BE2C (cell line): ENCODE measurements at regions not wholly inside any gene's neighbourhood (a gene's known extent, or its start where the extent isn't known, plus 50 kb on each side); places are given as distances from the start of the nearest gene placed in this dataset.

ENCODE experiments used
- DNase-seq: peaks from one replicate; pipeline ENCODE4 v3.0.0-alpha.2; 2020
- H3K27me3 ChIP-seq: fragments of 250-450 bp; sonication (Bioruptor Pico); 2 replicates; pipeline ENCODE4 v1.5.1; 2020; ENCODE audit warnings: mild to moderate bottlenecking
- H3K36me3 ChIP-seq: fragments of 250-450 bp; sonication (Bioruptor Pico); 2 replicates; pipeline ENCODE4 v1.5.1; 2020; ENCODE audit warnings: mild to moderate bottlenecking
- H3K4me1 ChIP-seq: fragments of 250-450 bp; sonication (Bioruptor Pico); 2 replicates; pipeline ENCODE4 v1.5.1; 2020
- H3K4me3 ChIP-seq: 2 replicates; pipeline ENCODE4 v1.5.1; 2011; ENCODE audit warnings: low read depth, low read length
- H3K9me3 ChIP-seq: fragments of 250-450 bp; sonication (Bioruptor Pico); 2 replicates; pipeline ENCODE4 v1.5.1; 2020
- TF ChIP-seq, protein P1 (sequence below): IDR thresholded peaks from 2 replicates; pipeline ENCODE4 v1.5.1; 2012; ENCODE audit warnings: mild to moderate bottlenecking, low read depth, low read length

DNA sequence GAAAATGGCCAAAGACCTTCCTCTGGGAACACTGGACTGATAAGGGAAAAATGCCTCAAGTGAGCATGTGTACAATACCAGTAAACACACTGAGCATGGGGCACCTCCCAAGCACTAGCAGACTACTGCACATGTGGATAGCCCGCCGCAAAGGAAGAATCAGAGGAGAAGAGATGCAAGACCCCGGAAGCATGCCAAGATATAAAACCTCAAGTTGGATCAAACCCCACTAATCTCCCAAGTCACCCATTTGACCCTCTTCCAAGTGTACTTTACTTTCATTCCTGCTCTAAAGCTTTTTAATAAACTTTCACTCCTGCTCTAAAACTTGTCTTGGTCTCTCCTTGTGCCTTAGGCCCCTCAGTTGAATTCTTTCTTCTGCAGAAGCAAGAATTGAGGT, 121.1 kb upstream of the PLAAT1 start:
- no peaks in the 10 kb centered on the region for H3K36me3 ChIP-seq
- no peak for DNase-seq
- TF ChIP-seq, protein P1, sequence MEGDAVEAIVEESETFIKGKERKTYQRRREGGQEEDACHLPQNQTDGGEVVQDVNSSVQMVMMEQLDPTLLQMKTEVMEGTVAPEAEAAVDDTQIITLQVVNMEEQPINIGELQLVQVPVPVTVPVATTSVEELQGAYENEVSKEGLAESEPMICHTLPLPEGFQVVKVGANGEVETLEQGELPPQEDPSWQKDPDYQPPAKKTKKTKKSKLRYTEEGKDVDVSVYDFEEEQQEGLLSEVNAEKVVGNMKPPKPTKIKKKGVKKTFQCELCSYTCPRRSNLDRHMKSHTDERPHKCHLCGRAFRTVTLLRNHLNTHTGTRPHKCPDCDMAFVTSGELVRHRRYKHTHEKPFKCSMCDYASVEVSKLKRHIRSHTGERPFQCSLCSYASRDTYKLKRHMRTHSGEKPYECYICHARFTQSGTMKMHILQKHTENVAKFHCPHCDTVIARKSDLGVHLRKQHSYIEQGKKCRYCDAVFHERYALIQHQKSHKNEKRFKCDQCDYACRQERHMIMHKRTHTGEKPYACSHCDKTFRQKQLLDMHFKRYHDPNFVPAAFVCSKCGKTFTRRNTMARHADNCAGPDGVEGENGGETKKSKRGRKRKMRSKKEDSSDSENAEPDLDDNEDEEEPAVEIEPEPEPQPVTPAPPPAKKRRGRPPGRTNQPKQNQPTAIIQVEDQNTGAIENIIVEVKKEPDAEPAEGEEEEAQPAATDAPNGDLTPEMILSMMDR: no peak
- H3K4me1 ChIP-seq: no peaks in the 10 kb centered on the region
- no peak overlapping the region for H3K4me3 ChIP-seq
- H3K27me3 ChIP-seq: no peaks in the 10 kb centered on the region
- H3K9me3 ChIP-seq: no peaks in the 10 kb centered on the region

DNA sequence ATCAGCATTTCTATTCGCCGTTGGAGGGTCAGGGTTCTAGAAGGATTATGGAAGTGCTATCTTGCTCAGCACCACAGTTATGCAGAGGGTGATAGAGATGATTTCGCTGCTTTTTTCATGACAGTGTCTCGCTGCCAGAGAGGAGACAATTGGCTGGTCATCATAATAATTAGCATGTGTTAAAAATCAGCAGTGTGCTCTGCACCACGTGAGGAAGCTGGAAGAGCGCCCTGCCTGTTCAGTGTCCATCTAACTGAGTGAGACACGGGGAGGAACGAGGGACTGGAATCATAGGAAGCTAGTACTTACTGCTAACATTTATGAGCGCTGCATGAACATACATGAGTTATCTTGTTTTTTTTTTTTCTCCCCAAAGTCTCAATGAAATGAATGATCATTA, 116.2 kb upstream of the PLAAT1 start:
- no peaks in the 10 kb centered on the region for H3K27me3 ChIP-seq
- H3K4me1 ChIP-seq: no peaks in the 10 kb centered on the region
- no peak overlapping the region for H3K4me3 ChIP-seq
- TF ChIP-seq, protein P1: no peak
- H3K36me3 ChIP-seq: no peaks in the 10 kb centered on the region
- DNase-seq: no peak
- no peaks in the 10 kb centered on the region for H3K9me3 ChIP-seq

DNA sequence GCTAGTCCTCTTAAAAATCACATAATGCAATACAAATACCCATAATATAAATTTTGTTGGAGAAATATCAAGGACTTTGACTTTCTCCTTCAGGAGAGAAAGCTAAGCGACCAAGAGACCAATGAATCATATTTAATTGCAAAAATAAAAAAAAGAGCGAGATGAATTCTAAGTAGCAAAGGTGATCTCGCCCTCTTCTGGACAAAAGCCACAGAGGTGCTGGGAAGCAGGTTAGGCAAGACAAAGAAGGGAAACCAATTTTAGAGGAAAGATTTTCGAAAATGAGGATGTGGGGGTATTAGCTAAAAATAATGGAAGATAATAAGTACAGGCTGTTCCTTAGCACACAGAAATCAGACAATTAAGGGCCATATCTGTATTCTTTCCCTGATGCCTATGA, 111.4 kb upstream of the PLAAT1 start:
- no peaks in the 10 kb centered on the region for H3K4me1 ChIP-seq
- no peaks in the 10 kb centered on the region for H3K36me3 ChIP-seq
- TF ChIP-seq, protein P1: no peak
- no peaks in the 10 kb centered on the region for H3K9me3 ChIP-seq
- H3K27me3 ChIP-seq: no peaks in the 10 kb centered on the region
- no peak for DNase-seq
- H3K4me3 ChIP-seq: no peak overlapping the region

DNA sequence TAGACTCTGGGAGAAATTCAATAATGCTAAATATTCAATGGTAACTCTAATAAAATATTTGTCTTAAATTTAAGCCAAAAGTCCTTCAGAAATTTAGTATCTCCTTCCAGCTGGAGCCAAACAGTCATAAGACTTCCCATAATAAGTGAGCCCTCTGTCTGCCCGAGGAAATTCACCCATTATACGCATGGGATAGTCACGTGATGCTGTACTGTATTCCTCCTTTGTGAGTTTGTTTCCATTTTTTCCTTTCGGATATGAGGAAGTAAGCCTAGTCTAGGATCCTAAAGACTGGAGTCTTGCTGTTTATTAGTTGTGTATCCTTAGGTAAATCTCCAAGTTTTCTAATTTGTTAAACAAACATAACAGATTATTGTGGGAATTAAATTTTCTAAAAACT, 110.4 kb upstream of the PLAAT1 start:
- H3K4me3 ChIP-seq: no peak overlapping the region
- no peaks in the 10 kb centered on the region for H3K4me1 ChIP-seq
- no peaks in the 10 kb centered on the region for H3K27me3 ChIP-seq
- no peaks in the 10 kb centered on the region for H3K36me3 ChIP-seq
- DNase-seq: no peak
- TF ChIP-seq, protein P1: no peak
- H3K9me3 ChIP-seq: no peaks in the 10 kb centered on the region

DNA sequence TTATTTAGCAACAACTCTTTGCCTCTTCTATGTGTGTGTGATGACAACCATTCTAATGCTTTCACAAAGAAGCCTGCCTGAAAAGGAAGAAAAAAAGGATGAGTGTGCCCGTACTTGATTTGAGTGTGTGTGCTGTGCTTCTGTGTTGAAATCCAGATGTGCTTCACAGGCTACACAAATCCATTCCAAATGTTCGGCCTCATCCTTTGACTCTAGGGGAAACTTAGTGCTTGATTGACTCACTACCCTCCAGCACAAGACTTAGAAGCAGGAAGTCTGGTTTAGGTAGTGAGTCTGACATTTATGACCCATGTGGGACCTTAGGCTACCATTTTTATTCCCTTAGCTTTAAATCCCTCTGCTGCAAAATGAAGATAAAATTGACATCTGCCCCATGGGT, 108.8 kb upstream of the PLAAT1 start:
- no peaks in the 10 kb centered on the region for H3K27me3 ChIP-seq
- no peak for DNase-seq
- H3K36me3 ChIP-seq: no peaks in the 10 kb centered on the region
- TF ChIP-seq, protein P1: no peak
- H3K9me3 ChIP-seq: no peaks in the 10 kb centered on the region
- H3K4me1 ChIP-seq: no peaks in the 10 kb centered on the region
- H3K4me3 ChIP-seq: no peak overlapping the region

DNA sequence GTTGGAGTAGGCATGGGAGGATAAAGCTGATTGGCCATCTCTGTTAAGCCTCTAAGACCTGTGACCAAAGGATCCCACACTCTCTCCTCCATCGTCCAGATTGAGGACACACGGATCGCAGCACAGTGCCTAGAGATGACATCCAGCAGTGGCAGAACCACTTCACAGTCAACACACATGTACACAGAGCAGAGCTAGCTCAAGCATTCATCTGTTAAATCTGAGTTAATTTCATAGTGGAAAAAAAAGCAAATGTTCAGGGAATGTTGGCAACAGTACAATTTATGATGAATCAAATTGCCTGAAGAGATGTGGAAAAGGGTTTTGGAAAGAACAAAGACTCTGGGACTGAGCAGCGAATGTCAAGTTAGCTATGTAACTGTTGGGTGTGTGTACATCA, 108.1 kb upstream of the PLAAT1 start:
- DNase-seq: no peak
- no peaks in the 10 kb centered on the region for H3K4me1 ChIP-seq
- no peaks in the 10 kb centered on the region for H3K27me3 ChIP-seq
- TF ChIP-seq, protein P1: no peak
- no peaks in the 10 kb centered on the region for H3K36me3 ChIP-seq
- no peaks in the 10 kb centered on the region for H3K9me3 ChIP-seq
- no peak overlapping the region for H3K4me3 ChIP-seq
